Right cardiac atrium (tissue), 5 donors: ENCODE measurements at regions not wholly inside any gene's neighbourhood (a gene's known extent, or its start where the extent isn't known, plus 50 kb on each side); places are given as distances from the start of the nearest gene placed in this dataset.
"Not testable (repeated sequence)": the region's sequence is repeated elsewhere in the genome, so short reads cannot be mapped to it uniquely, and the experiment has no call there.

ENCODE experiments used
- ATAC-seq, 2 donors: fragments of 200-7000 bp; cut with Tn5 transposase; one replicate each; pipeline versions ENCODE4 v1.8.0 to v1.9.1; 2020; ENCODE audit warnings: moderate library complexity in 2 of 2, mild to moderate bottlenecking in 1 of 2
- DNase-seq, 3 donors: peaks; one replicate each; pipeline ENCODE4 v3.0.0-alpha.2; 2020
- H3K27ac ChIP-seq: one replicate; pipeline ENCODE4 v1.5.1; 2013; ENCODE audit warnings: mild to moderate bottlenecking, low read length, control low read depth, moderate library complexity
- H3K27me3 ChIP-seq: one replicate; pipeline ENCODE4 v1.6.1; 2013; ENCODE audit not compliant: control insufficient read depth, insufficient read depth
- H3K4me1 ChIP-seq: one replicate; pipeline ENCODE4 v1.6.1; 2013; ENCODE audit warnings: low read length; ENCODE audit not compliant: control insufficient read depth, insufficient read depth
- H3K4me3 ChIP-seq: one replicate; pipeline ENCODE4 v1.5.1; 2013; ENCODE audit warnings: low read length, control low read depth
- H3K9me3 ChIP-seq: one replicate; pipeline ENCODE4 v1.6.1; 2013; ENCODE audit warnings: low read length; ENCODE audit not compliant: control insufficient read depth
- WGBS: extraction: QIAGEN DNeasy Blood & Tissue Kit; methylation state at CpG from one replicate; pipeline ENCODE4 v1.1.7; 2013; 5-methylcytosine and 5-hydroxymethylcytosine counted together
- intact Hi-C, 4 donors: fragments of 100-400 bp; cut with DNase I; formaldehyde crosslinking; loops; one replicate each; pipeline versions ENCODE4 v1.11.0 to v1.14.0; 2022 to 2023
- donor health status: healthy with polysubstance abuse.
- donor health status: DM: no; HTN: yes; CAD: no.
- donor health status: DM: no; HTN: no; CAD: no.
- donor health status: DM: no; HTN: yes; CAD: no; lungs with severe emphysema.
- donor health status: DM: yes; HTN: yes; CAD: no.

DNA sequence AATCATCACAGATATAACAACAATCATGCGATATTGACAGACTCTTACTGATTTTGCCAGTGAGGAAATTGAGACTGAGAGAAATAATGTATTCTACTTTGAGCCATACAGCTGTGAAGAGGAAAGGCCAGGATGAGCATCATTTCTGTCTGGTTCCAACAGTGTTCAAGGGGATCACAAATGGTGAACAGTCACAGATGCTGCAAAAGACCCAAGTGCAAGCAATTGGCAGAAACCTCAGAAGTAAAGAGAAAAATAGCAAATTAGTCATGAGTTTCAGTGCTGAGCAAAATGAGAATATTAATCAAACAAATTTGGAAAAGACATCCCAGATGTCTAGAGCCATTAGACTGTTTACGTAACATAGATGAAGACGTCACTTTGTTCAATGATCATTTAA is 114.1 kb downstream of the RAB38 start:
- Histone ChIP-seq H3K27ac (no peak overlapping the region), H3K27me3 (no peaks in the 10 kb centered on the region), H3K9me3 (no peaks in the 10 kb centered on the region), H3K4me3 (no peak overlapping the region), H3K4me1 (no peaks in the 10 kb centered on the region)
- DNase-seq (no peak), ATAC-seq (no peak)
- 95% methylated on average over 3 of the region's 3 CpGs for WGBS
- intact Hi-C loops = no loop called here

DNA sequence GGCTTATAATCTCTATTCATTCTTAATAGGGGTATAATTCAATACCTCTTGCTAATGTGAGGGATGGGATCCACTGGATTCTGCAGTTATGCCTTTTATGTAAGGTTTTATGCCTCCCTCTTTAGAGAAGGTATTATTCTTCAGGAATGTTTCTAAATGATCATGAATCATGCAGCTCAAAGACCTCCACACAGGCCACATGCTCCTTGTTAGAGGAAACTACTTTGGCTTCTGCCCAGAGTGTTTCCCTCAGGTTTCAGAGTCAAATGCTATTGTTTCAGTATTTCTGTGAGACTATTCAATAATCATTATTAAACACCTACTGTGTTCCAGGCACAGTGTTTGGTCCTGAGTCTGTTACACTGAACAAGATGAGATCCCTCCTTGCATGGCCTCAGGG is 115.9 kb downstream of the RAB38 start:
- Histone ChIP-seq H3K4me1 (no peaks in the 10 kb centered on the region), H3K9me3 (no peaks in the 10 kb centered on the region), H3K27me3 (no peaks in the 10 kb centered on the region), H3K4me3 (no peak overlapping the region), H3K27ac (no peak overlapping the region)
- DNase-seq = no peak
- intact Hi-C loops = no loop called here
- no peak for ATAC-seq

DNA sequence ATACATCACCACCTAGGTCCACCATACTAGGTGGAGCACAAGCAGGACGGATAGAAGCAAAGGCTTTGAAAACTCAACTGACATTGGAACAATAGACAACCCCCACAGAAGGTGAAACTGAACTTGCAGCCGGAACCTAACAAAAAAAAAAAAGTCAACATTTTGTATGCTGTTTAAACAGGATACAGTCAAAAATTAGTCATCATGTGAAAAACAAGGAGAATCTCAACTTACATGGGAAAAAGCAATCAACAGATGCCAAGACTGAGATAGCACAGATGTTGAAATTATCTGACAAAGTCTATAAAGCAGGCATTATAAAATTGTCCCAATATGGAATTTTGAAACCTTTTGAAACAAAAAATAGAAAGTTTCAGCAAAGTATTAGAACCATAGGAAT is 123.8 kb downstream of the RAB38 start:
- no peaks in the 10 kb centered on the region for H3K4me1 ChIP-seq
- H3K27me3 ChIP-seq = no peaks in the 10 kb centered on the region
- no peak for DNase-seq
- intact Hi-C loops = no loop called here
- H3K27ac ChIP-seq = no peak overlapping the region
- H3K9me3 ChIP-seq = no peaks in the 10 kb centered on the region
- no peak for ATAC-seq
- no peak overlapping the region for H3K4me3 ChIP-seq
- WGBS = 70% methylated on average over 2 of the region's 2 CpGs

GRCh38 chr11:88050247-88050646 is 125.0 kb downstream of the RAB38 start:
- Histone ChIP-seq H3K27ac (no peak overlapping the region), H3K9me3 (no peaks in the 10 kb centered on the region), H3K4me1 (no peaks in the 10 kb centered on the region), H3K27me3 (no peaks in the 10 kb centered on the region), H3K4me3 (no peak overlapping the region)
- intact Hi-C loops = no loop called here
- WGBS = 71% methylated on average over 2 of the region's 2 CpGs
- ATAC-seq = no peak
- no peak for DNase-seq

GRCh38 chr11:88045288-88045687 is 130.0 kb downstream of the RAB38 start:
- 90% methylated on average over 11 of the region's 11 CpGs for WGBS
- ATAC-seq, H3K4me3 ChIP-seq, H3K9me3 ChIP-seq, H3K4me1 ChIP-seq, DNase-seq, H3K27ac ChIP-seq, H3K27me3 ChIP-seq, intact Hi-C loops: not testable (repeated sequence)

- H3K27me3 ChIP-seq, DNase-seq, H3K9me3 ChIP-seq, H3K4me3 ChIP-seq, intact Hi-C loops, H3K27ac ChIP-seq, H3K4me1 ChIP-seq, ATAC-seq: not testable (repeated sequence)
- 71% methylated on average over 5 of the region's 5 CpGs for WGBS
Observed at GRCh38 chr11:88044658-88045057, 130.6 kb downstream of the RAB38 start.

- ATAC-seq (no peak), DNase-seq (no peak)
- Histone ChIP-seq H3K9me3 (no peaks in the 10 kb centered on the region), H3K27ac (no peak overlapping the region), H3K27me3 (no peaks in the 10 kb centered on the region), H3K4me1 (no peaks in the 10 kb centered on the region), H3K4me3 (no peak overlapping the region)
- intact Hi-C loops = no loop called here
- 41% methylated on average over 3 of the region's 3 CpGs for WGBS
Observed at GRCh38 chr11:88043149-88043548, 132.1 kb downstream of the RAB38 start.

DNA sequence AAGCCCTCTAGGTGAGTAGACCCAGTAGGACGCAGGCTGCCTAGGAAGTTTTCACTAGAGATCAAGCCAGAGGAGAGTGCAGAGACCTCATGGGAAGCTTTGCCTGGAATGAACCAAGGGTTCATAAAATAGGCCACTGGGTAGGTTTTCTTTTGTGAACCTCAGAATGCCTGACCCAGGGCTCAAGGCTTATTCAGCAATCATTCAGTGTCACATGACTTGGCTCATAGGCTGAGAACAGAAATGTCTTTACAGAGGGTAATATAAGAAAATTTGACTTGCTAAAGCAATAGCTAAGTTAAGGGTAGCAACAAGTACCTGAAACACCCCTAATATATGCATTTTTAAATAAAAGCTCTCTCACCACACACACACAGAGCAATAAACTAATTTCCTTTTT is 132.6 kb downstream of the RAB38 start:
- ATAC-seq (no peak), DNase-seq (no peak)
- Histone ChIP-seq H3K4me1 (no peaks in the 10 kb centered on the region), H3K4me3 (no peak overlapping the region), H3K27me3 (no peaks in the 10 kb centered on the region), H3K9me3 (no peaks in the 10 kb centered on the region), H3K27ac (no peak overlapping the region)
- intact Hi-C loops = no loop called here
- WGBS = 75% methylated on average over 1 of the region's 1 CpG

DNA sequence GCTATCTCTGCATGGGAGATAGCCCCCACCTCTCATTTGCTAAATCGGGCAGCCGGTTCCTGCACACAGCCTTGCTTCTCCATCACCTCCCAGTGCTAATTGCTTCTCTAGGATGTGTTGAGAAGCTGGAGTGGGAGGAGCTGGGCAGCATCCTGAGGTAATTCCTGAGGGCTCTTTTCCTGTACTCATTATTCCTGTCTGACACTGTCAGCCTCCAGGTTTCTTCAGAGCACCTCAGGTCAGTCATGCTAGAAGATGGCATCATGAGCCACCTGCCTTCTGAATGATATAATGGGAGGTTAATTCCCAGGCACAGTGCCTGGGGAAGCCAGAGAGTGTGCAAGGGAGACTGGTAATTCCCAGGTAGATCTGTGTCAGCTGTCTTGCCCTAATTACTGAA is 133.0 kb downstream of the RAB38 start:
- Histone ChIP-seq H3K4me1 (no peaks in the 10 kb centered on the region), H3K27me3 (no peaks in the 10 kb centered on the region), H3K9me3 (no peaks in the 10 kb centered on the region), H3K4me3 (no peak overlapping the region), H3K27ac (no peak overlapping the region)
- ATAC-seq = no peak
- 60% methylated on average over 2 of the region's 2 CpGs for WGBS
- no peak for DNase-seq
- intact Hi-C loops = no loop called here

DNA sequence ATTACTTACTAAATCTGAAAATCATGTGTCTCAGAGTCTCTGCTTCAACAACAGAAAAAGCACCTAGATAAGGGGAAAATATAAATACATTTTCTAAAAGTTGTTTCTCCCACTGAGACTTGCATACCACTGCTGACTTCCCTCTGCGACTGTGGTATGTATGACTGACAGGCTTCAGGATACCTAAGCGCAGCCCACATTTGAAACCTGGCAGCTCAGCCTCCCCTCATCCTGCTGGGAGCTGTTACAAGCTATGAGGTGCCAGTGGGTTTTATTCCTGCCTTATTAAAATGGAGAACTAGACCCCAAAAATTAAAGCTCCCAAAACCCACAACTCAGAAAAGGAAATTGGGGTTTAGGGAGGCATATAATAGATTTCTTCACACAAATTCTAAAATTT is 133.6 kb downstream of the RAB38 start:
- H3K4me1 ChIP-seq = no peaks in the 10 kb centered on the region
- DNase-seq = no peak
- intact Hi-C loops = no loop called here
- H3K9me3 ChIP-seq = no peaks in the 10 kb centered on the region
- 77% methylated on average over 2 of the region's 2 CpGs for WGBS
- no peak for ATAC-seq
- H3K4me3 ChIP-seq = no peak overlapping the region
- H3K27me3 ChIP-seq = no peaks in the 10 kb centered on the region
- H3K27ac ChIP-seq = no peak overlapping the region

DNA sequence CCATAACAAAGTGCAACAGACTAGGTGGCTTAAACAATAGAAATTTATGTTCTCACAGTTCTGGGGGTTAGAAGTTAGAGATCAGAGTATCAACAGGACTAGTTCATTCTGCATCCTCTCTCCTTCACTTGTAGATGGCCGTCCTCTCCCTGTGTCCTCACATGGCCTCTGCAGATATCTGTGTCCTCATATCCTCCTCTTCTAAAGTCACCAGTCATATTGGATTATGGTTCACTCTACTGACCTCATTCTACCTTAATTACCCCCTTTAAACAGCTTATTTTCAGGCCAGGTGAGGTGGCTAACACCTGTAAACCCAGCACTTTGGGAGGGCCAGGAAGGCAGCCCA is 135.1 kb downstream of the RAB38 start:
- ATAC-seq (no peak), DNase-seq (no peak)
- no peak overlapping the region for H3K27ac ChIP-seq
- 91% methylated on average over 1 of the region's 1 CpG for WGBS
- no peaks in the 10 kb centered on the region for H3K27me3 ChIP-seq
- H3K4me3 ChIP-seq = no peak overlapping the region
- no peaks in the 10 kb centered on the region for H3K9me3 ChIP-seq
- H3K4me1 ChIP-seq = no peaks in the 10 kb centered on the region
- intact Hi-C loops = no loop called here

GRCh38 chr11:88039476-88040147 is 135.6 kb downstream of the RAB38 start:
- 79% methylated on average over 2 of the region's 2 CpGs for WGBS
- DNase-seq (no peak), ATAC-seq (no peak)
- Histone ChIP-seq H3K9me3 (no peaks in the 10 kb centered on the region), H3K27me3 (no peaks in the 10 kb centered on the region), H3K4me3 (no peak overlapping the region), H3K27ac (no peak overlapping the region), H3K4me1 (no peaks in the 10 kb centered on the region)
- intact Hi-C loops = no loop called here
